Right lobe of liver (tissue), 4 donors: ENCODE measurements at regions not wholly inside any gene's neighbourhood (a gene's known extent, or its start where the extent isn't known, plus 50 kb on each side); places are given as distances from the start of the nearest gene placed in this dataset.

Source experiments
- CTCF ChIP-seq, 4 donors: fragments of 200-600 bp in 3 of 4; fragments of 450-650 bp in 1 of 4; IDR thresholded peaks; one replicate each; pipeline versions ENCODE4 v1.5.1 to v1.8.0; 2016 to 2022; ENCODE audit warnings: antibody characterized with exemption in 4 of 4, mild to moderate bottlenecking in 2 of 4
- POLR2A ChIP-seq: fragments of 450-650 bp; IDR thresholded peaks from one replicate; pipeline ENCODE4 v1.6.1; 2017; ENCODE audit warnings: antibody characterized with exemption, mild to moderate bottlenecking
- donor health status: DM: no; HTN: no; CAD: no.
- donor health status: DM: no; HTN: no; CAD: no.
- donor health status: DM: no; HTN: yes; CAD: no.

- no peak for TF ChIP-seq CTCF (IDR thresholded peaks at IDR 0.05)
- TF ChIP-seq POLR2A, result no peak
Observed at GRCh38 chr16:88298181-88298832, 84.5 kb upstream of the ZNF469 start.
